Astrocyte (in vitro differentiated cells and primary cell): ENCODE measurements at regions not wholly inside any gene's neighbourhood (a gene's known extent, or its start where the extent isn't known, plus 50 kb on each side); places are given as distances from the start of the nearest gene placed in this dataset.

Experiments
- EZH2 ChIP-seq: IDR thresholded peaks from 2 replicates; pipeline ENCODE4 v1.6.1; 2012; ENCODE audit warnings: mild to moderate bottlenecking, low read length, inconsistent platforms; ENCODE audit not compliant: insufficient read depth
- TF ChIP-seq, protein P1 (sequence below): IDR thresholded peaks from 2 replicates; pipeline ENCODE4 v1.5.1; 2011; ENCODE audit warnings: low read depth, mild to moderate bottlenecking, inconsistent platforms, low read length, moderate library complexity; ENCODE audit not compliant: insufficient read depth

GRCh38 chr21:35768187-35768586, 292.1 kb downstream of the SETD4 start:
- TF ChIP-seq, protein P1, sequence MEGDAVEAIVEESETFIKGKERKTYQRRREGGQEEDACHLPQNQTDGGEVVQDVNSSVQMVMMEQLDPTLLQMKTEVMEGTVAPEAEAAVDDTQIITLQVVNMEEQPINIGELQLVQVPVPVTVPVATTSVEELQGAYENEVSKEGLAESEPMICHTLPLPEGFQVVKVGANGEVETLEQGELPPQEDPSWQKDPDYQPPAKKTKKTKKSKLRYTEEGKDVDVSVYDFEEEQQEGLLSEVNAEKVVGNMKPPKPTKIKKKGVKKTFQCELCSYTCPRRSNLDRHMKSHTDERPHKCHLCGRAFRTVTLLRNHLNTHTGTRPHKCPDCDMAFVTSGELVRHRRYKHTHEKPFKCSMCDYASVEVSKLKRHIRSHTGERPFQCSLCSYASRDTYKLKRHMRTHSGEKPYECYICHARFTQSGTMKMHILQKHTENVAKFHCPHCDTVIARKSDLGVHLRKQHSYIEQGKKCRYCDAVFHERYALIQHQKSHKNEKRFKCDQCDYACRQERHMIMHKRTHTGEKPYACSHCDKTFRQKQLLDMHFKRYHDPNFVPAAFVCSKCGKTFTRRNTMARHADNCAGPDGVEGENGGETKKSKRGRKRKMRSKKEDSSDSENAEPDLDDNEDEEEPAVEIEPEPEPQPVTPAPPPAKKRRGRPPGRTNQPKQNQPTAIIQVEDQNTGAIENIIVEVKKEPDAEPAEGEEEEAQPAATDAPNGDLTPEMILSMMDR = no peak
- no peak for TF ChIP-seq EZH2
